IPS DF 6.9 (cell line): ENCODE measurements at regions not wholly inside any gene's neighbourhood (a gene's known extent, or its start where the extent isn't known, plus 50 kb on each side); places are given as distances from the start of the nearest gene placed in this dataset.

Experiments used
- DNase-seq: peaks from one replicate; pipeline ENCODE4 v3.0.0-alpha.2; 2013; ENCODE audit warnings: low read depth, low spot score
- H3K27ac ChIP-seq: one replicate; pipeline ENCODE4 v1.5.1; 2013; ENCODE audit warnings: low read length, control low read depth
- H3K27me3 ChIP-seq: 2 replicates; pipeline ENCODE4 v1.6.1; 2013; ENCODE audit warnings: mild to moderate bottlenecking, low read length; ENCODE audit not compliant: control insufficient read depth, insufficient read depth
- H3K36me3 ChIP-seq: 2 replicates; pipeline ENCODE4 v1.6.1; 2013; ENCODE audit warnings: low read length; ENCODE audit not compliant: control insufficient read depth, insufficient read depth
- H3K4me1 ChIP-seq: 2 replicates; pipeline ENCODE4 v1.6.1; 2013; ENCODE audit warnings: low read length; ENCODE audit not compliant: control insufficient read depth, insufficient read depth
- H3K4me3 ChIP-seq: 2 replicates; pipeline ENCODE4 v1.5.1; 2013; ENCODE audit warnings: mild to moderate bottlenecking, low read length
- H3K9me3 ChIP-seq: 2 replicates; pipeline ENCODE4 v1.6.1; 2013; ENCODE audit warnings: low read length, inconsistent platforms; ENCODE audit not compliant: control insufficient read depth, insufficient read depth
- WGBS: extraction: QIAGEN DNeasy Blood & Tissue Kit; methylation state at CpG from one replicate; pipeline ENCODE4 v1.1.7; 2013; ENCODE audit warnings: mixed read lengths, missing lambda C conversion rate; ENCODE audit not compliant: insufficient read length, insufficient coverage; 5-methylcytosine and 5-hydroxymethylcytosine counted together

GRCh38 chrX:39506131-39506530, 591.6 kb downstream of the BCOR start:
- Histone ChIP-seq H3K9me3 (no peaks in the 10 kb centered on the region), H3K36me3 (no peaks in the 10 kb centered on the region), H3K4me3 (no peak overlapping the region), H3K27me3 (no peaks in the 10 kb centered on the region), H3K4me1 (no peaks in the 10 kb centered on the region; the same call in 1 of the 2 replicates), H3K27ac (no peak overlapping the region)
- no peak for DNase-seq
- WGBS = no CpG with 5 or more reads among the region's 9 CpGs

GRCh38 chrX:39507034-39507433, 590.7 kb downstream of the BCOR start:
- DNase-seq = no peak
- H3K27me3 ChIP-seq = no peaks in the 10 kb centered on the region
- H3K27ac ChIP-seq = no peak overlapping the region
- H3K36me3 ChIP-seq = no peaks in the 10 kb centered on the region
- no peak overlapping the region for H3K4me3 ChIP-seq
- WGBS = no CpG with 5 or more reads among the region's 8 CpGs
- H3K9me3 ChIP-seq = no peaks in the 10 kb centered on the region
- H3K4me1 ChIP-seq = no peaks in the 10 kb centered on the region; the same call in 1 of the 2 replicates

- no peaks in the 10 kb centered on the region for H3K27me3 ChIP-seq
- DNase-seq = no peak
- H3K27ac ChIP-seq = no peak overlapping the region
- no peaks in the 10 kb centered on the region for H3K36me3 ChIP-seq
- no peaks in the 10 kb centered on the region for H3K4me1 ChIP-seq
- no CpG with 5 or more reads among the region's 4 CpGs for WGBS
- no peaks in the 10 kb centered on the region for H3K9me3 ChIP-seq
- H3K4me3 ChIP-seq = no peak overlapping the region
Observed at GRCh38 chrX:39507617-39508299, 590.0 kb downstream of the BCOR start.

- Histone ChIP-seq H3K27ac (no peak overlapping the region), H3K9me3 (no peaks in the 10 kb centered on the region), H3K27me3 (no peaks in the 10 kb centered on the region), H3K4me3 (no peak overlapping the region), H3K4me1 (no peaks in the 10 kb centered on the region), H3K36me3 (no peaks in the 10 kb centered on the region)
- DNase-seq = no peak
- no CpG with 5 or more reads among the region's 4 CpGs for WGBS
Observed at GRCh38 chrX:39508300-39508692, 589.5 kb downstream of the BCOR start.

- no peaks in the 10 kb centered on the region for H3K4me1 ChIP-seq
- H3K4me3 ChIP-seq = no peak overlapping the region
- H3K27me3 ChIP-seq = no peaks in the 10 kb centered on the region
- no peak overlapping the region for H3K27ac ChIP-seq
- no peaks in the 10 kb centered on the region for H3K9me3 ChIP-seq
- WGBS = no CpG with 5 or more reads among the region's 1 CpG
- no peak for DNase-seq
- no peaks in the 10 kb centered on the region for H3K36me3 ChIP-seq
Observed at GRCh38 chrX:39509157-39509556, 588.6 kb downstream of the BCOR start.

- H3K9me3 ChIP-seq = no peaks in the 10 kb centered on the region
- H3K27me3 ChIP-seq = no peaks in the 10 kb centered on the region
- no CpG with 5 or more reads among the region's 5 CpGs for WGBS
- no peak overlapping the region for H3K27ac ChIP-seq
- H3K36me3 ChIP-seq = no peaks in the 10 kb centered on the region
- DNase-seq = no peak
- H3K4me3 ChIP-seq = no peak overlapping the region
- H3K4me1 ChIP-seq = no peaks in the 10 kb centered on the region
Observed at GRCh38 chrX:39513836-39514235, 583.9 kb downstream of the BCOR start.

GRCh38 chrX:39514801-39515200, 583.0 kb downstream of the BCOR start:
- no CpG with 5 or more reads among the region's 7 CpGs for WGBS
- Histone ChIP-seq H3K27me3 (no peaks in the 10 kb centered on the region), H3K4me1 (no peaks in the 10 kb centered on the region), H3K9me3 (no peaks in the 10 kb centered on the region), H3K36me3 (no peaks in the 10 kb centered on the region), H3K4me3 (no peak overlapping the region), H3K27ac (no peak overlapping the region)
- no peak for DNase-seq

GRCh38 chrX:39516427-39516841, 581.3 kb downstream of the BCOR start:
- Histone ChIP-seq H3K36me3 (no peaks in the 10 kb centered on the region), H3K4me1 (no peaks in the 10 kb centered on the region), H3K27ac (no peak overlapping the region), H3K27me3 (no peaks in the 10 kb centered on the region), H3K4me3 (no peak overlapping the region), H3K9me3 (no peaks in the 10 kb centered on the region)
- WGBS = no CpG with 5 or more reads among the region's 17 CpGs
- no peak for DNase-seq

- H3K4me1 ChIP-seq = no peaks in the 10 kb centered on the region
- no peak for DNase-seq
- H3K9me3 ChIP-seq = no peaks in the 10 kb centered on the region
- H3K4me3 ChIP-seq = no peak overlapping the region
- no CpG with 5 or more reads among the region's 16 CpGs for WGBS
- no peaks in the 10 kb centered on the region for H3K36me3 ChIP-seq
- no peaks in the 10 kb centered on the region for H3K27me3 ChIP-seq
- no peak overlapping the region for H3K27ac ChIP-seq
Observed at GRCh38 chrX:39518476-39519029, 579.2 kb downstream of the BCOR start.

- no peaks in the 10 kb centered on the region for H3K9me3 ChIP-seq
- H3K4me3 ChIP-seq = no peak overlapping the region
- no peak overlapping the region for H3K27ac ChIP-seq
- DNase-seq = no peak
- H3K4me1 ChIP-seq = no peaks in the 10 kb centered on the region
- WGBS = no CpG with 5 or more reads among the region's 19 CpGs
- H3K36me3 ChIP-seq = no peaks in the 10 kb centered on the region
- H3K27me3 ChIP-seq = no peaks in the 10 kb centered on the region
Observed at GRCh38 chrX:39519030-39519488, 578.7 kb downstream of the BCOR start.
